Testis (tissue), 2 donors: ENCODE measurements at regions not wholly inside any gene's neighbourhood (a gene's known extent, or its start where the extent isn't known, plus 50 kb on each side); places are given as distances from the start of the nearest gene placed in this dataset.

Experiments
- CTCF ChIP-seq, 3 experiments: fragments of 450-650 bp in 2 of 3; fragments of 200-600 bp in 1 of 3; sonication (generic) in 1 of 3; IDR thresholded peaks; one replicate each; pipeline ENCODE4 v1.5.1; 2016 to 2019; ENCODE audit warnings: antibody characterized with exemption in 3 of 3, mild to moderate bottlenecking in 2 of 3, moderate library complexity in 1 of 3
- POLR2A ChIP-seq: fragments of 450-650 bp; IDR thresholded peaks from one replicate; pipeline ENCODE4 v1.6.1; 2017; ENCODE audit warnings: antibody characterized with exemption, mild to moderate bottlenecking, moderate library complexity

GRCh38 chr18:22547807-22548561, 130.3 kb upstream of the CTAGE1 start:
- TF ChIP-seq CTCF (IDR thresholded peaks at IDR 0.05), result no peak
- no peak for TF ChIP-seq POLR2A
